HEK293T (cell line): ENCODE measurements at regions not wholly inside any gene's neighbourhood (a gene's known extent, or its start where the extent isn't known, plus 50 kb on each side); places are given as distances from the start of the nearest gene placed in this dataset.

Experiments used
- BHLHE40 ChIP-seq: fragments of 450-650 bp; IDR thresholded peaks from 2 replicates; pipeline ENCODE4 v1.6.1; 2016; ENCODE audit warnings: mild to moderate bottlenecking, moderate library complexity, borderline replicate concordance
- FOXA1 ChIP-seq: fragments of 450-650 bp; IDR thresholded peaks from 2 replicates; pipeline ENCODE4 v1.6.1; 2016; ENCODE audit warnings: mild to moderate bottlenecking
- FOXM1 ChIP-seq: fragments of 450-650 bp; IDR thresholded peaks from 2 replicates; pipeline ENCODE4 v1.6.1; 2017; ENCODE audit warnings: mild to moderate bottlenecking, borderline replicate concordance
- SP1 ChIP-seq: fragments of 450-650 bp; IDR thresholded peaks from 2 replicates; pipeline ENCODE4 v1.6.1; 2017
- TARDBP ChIP-seq: fragments of 450-650 bp; IDR thresholded peaks from 2 replicates; pipeline ENCODE4 v1.6.1; 2016

- no peak for TF ChIP-seq BHLHE40
- no peak for TF ChIP-seq FOXA1
- no peak for TF ChIP-seq FOXM1
- TF ChIP-seq TARDBP: no peak
- TF ChIP-seq SP1: no peak
Measured at GRCh38 chr7:79711660-79712059, 258.2 kb upstream of the MAGI2 start.
